Inflammatory macrophage treated with lipopolysaccharide for 4 hours (primary cell): ENCODE measurements at regions not wholly inside any gene's neighbourhood (a gene's known extent, or its start where the extent isn't known, plus 50 kb on each side); places are given as distances from the start of the nearest gene placed in this dataset.
A peak's percentile ranks its signal among the peaks of the same experiment; 100 is the strongest.

Experiments
- DNase-seq: peaks from one replicate; pipeline ENCODE4 v3.0.0-alpha.2; 2020

GRCh38 chr10:90530521-90530920 lies 327.3 kb downstream of the HTR7 start:
- no peak for DNase-seq

DNA sequence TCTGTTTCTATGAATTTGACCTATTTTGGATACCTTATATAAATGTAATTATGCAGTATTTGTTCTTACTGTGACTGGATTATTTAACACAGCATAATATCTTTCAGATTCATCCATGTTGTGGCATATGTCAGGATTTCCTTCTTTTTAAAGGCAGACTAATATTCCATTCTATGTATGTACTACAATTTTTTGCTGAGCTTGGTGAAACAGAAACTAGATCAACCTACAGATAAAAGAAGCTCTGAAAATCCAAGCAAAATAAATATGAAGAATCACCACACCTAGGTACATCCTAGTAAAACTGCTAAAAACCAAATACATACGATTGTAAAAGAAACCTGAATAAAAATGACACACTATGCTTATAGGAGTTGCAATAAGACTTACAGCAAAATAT lies 300.5 kb downstream of the HTR7 start:
- DNase-seq: no peak

DNA sequence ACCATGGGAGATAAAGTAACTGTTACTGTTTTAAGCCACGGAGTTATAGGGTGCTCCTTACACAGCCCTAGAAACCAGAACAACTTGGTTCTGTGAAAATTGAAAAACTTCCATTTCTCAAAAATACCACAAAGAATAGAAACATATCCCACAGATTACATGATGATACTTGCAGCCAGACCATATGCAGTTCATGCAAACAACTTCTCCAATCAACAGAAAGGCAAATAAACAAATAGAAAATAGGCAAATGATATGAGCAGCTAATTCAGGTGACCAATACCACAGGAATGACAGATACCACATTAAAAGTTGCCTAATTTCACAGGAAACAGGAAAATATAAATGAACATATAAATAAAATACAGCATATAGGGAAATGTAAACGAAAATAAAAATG lies 297.5 kb downstream of the HTR7 start:
- no peak for DNase-seq

DNA sequence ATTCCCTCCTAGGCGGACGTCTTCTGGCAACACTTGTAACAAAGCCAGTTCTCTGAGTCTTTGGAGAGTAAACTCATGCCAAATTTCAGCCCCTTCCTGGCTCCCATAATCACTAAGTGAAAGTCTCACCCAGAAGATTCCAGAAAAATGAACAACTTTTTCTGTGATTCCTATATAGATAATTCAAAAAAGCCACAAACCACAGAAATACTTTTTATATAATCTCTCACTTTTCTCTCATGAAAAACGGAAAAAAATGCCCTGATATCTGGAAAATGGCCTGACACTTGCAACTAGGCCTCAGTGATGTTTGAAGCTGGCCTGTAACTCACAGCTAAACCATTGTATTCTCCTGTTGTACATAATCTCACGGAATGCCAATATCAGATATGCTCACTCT lies 296.2 kb downstream of the HTR7 start:
- DNase-seq: no peak

DNA sequence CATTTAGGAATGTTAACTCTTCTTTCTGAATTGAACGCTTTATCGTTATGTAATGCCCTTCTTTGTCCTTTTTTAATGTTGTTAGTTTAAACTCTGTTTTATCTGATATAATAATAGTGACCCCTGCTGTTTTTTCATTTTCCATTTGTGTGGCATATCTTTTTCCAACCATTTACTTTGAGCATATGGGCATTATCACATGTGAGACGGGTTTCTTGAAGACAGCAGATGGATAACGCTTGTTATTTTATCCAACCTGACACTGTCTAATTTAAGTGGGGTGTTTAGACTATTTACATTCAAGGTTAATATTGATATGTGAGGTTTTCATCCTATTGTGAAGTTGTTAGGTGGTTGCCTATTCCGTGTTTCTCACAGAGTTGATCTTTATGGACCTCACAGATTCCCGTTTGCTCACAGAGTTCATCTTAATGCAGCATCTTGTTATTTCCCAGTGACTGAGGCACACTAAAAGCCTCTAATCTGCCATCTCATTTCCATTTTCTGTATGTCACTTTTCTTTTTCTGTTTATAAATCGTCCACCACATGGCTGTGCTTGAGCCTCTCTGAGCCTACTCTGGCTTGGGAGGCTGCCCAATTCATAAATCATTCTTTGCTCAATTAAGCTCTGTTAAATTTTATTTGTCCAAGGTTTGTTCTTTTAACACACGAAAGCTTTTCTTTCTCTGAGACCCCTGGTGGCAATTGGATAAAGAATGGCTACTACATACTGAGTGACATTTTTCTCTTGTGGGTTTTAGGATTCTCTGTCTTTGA lies 286.2 kb downstream of the HTR7 start:
- no peak for DNase-seq

DNA sequence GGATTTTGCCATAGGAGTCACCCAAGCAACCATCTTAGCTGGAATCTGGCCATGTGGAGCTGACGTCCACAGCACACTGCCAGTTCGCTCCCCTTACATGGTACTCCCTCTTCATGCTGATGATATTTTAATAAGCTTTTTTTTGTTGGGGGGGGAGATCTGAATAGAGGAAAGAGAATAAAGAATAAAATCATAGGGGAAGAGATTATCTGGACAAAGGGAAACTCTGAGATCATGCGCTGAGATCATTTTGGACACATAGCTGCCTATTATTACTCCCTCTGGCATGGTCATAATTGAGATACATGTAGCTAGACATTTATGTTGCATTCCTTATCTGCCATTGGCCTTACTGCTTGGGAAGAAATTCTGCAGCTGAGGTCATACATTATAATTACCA lies 282.7 kb downstream of the HTR7 start:
- no peak for DNase-seq

DNA sequence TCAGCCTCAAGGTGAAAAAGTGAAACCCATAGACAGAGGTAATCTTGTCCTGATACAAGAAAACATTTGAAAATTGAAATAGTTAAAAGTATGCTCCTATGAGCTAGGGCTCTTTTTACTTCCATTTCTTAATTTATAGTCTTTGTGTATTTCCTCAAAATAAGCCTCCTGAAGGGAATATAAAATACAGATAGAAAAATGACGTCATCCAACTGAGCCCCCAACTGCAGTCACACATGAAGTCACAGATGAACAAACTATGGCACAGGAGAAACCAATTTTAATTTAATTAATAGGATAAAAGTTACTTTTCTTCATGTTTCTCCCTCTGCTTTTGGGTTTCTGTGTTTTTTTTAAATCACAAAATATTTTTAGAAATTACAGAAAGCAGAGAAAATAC lies 280.3 kb downstream of the HTR7 start:
- DNase-seq: no peak

DNA sequence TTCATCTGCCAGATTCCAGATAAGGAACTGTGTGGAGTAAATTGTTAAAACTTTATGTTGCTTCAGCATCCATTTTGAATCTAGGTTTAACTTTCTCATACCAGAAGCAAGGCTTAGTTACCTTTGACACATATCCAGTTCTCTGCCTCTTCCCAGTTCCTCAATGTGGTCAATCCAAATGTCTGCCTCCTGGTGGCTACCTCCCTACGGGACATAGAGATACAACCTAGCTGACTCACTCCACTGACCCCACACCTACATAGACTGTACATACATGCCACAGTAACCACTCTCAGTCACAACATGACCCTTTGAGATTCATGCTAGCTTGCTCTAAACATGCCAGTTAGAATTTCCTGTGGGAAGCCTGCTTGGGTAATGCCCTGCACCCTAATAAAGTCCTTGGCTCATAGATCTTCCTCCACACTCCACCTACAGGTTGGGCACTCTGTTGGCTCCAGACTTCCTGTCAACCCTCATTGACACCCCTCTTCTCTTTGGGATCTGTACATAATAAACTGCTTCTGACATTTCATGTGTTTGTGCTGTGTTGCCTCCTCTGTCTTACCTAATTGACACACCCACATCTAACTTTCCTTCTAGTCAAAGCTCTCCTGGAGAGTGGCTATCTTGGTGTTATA lies 278.1 kb downstream of the HTR7 start:
- DNase-seq: no peak

DNA sequence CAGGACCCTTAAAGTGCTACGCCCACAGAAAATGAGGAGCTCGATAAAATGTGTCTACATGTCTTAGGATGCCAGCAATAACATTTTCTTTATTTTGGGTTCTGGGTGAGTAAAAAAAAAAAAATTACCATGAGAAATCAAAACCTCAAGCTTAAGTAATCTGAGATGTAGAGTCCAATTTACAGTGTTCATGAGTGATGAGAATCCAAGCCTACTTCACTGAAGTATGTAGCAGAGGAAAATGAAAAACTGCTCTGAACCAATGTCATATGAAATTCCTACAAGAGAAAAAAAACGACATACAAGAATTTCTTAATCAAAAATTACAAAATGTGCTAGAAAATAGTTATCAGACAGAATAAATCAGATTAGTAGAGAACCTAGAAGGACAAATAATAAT lies 274.4 kb downstream of the HTR7 start:
- DNase-seq: no peak

- DNase-seq: no peak
These were observed 270.8 kb downstream of the HTR7 start for GRCh38 chr10:90587081-90587491.

GRCh38 chr10:90587561-90587960 lies 270.3 kb downstream of the HTR7 start:
- DNase-seq: no peak

GRCh38 chr10:90588222-90588621 lies 269.6 kb downstream of the HTR7 start:
- DNase-seq: no peak

- DNase-seq: no peak
These were observed 268.0 kb downstream of the HTR7 start for GRCh38 chr10:90589825-90590224.

- DNase-seq: no peak
These were observed 266.2 kb downstream of the HTR7 start for GRCh38 chr10:90591629-90592028.

- DNase-seq: peak; percentile 8
These were observed 265.1 kb downstream of the HTR7 start for GRCh38 chr10:90592638-90593302.

DNA sequence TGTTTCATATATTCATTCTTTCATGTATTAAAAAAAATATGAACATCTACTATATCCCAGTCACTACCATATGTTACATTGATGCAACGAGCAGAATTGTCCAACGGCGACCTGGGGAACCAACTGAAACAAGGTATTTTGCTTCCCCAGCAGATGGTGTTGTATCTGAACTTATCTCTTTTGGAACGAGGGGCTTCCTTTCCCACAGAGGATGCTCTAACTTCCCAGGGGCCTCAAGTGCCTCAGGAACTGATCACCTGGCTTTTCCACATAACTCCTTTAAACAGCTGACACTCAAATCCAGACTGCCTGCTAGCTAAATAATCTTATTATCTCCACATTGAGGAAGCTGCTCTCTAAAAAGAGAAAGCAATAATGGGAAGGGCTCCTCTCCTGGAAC lies 259.3 kb downstream of the HTR7 start:
- DNase-seq: no peak

GRCh38 chr10:90602862-90603610 lies 254.8 kb downstream of the HTR7 start:
- DNase-seq: no peak

- DNase-seq: no peak
These were observed 253.2 kb downstream of the HTR7 start for GRCh38 chr10:90604636-90605035.

GRCh38 chr10:90605506-90605905 lies 252.3 kb downstream of the HTR7 start:
- DNase-seq: no peak

GRCh38 chr10:90612276-90612675 lies 245.6 kb downstream of the HTR7 start:
- DNase-seq: no peak

GRCh38 chr10:90614631-90615030 lies 243.2 kb downstream of the HTR7 start:
- DNase-seq: no peak

- DNase-seq: no peak
These were observed 236.3 kb downstream of the HTR7 start for GRCh38 chr10:90621577-90621976.

DNA sequence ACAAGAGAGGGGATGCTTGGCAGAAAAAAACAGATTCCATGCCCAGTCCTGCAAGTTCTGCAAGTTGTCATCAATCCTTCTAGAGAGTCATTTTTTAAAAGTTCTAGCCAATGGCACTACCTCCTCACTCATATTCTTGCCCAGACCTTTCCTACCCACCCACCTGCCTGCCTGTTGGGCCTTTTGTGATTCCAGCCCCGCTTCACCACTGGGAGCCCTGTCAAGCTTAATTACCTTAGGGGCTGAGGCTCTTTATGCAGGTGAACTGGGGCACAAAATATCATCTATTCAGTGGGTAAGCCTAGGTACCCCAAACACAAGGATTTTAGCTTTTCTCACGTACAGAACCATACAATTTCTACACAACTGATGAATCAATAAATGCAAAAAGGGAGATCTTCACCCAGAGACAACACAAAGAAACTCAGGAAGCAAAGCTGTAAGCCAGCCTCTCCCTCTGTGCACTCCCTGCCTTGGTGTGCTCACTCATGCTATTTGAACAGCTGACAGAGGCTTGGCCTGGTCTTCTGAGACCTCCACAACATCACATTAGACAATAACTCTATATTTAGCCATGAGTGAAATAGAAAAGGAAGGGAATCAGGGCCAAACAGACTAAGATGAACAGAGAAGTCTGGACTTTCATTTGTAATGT lies 222.6 kb downstream of the HTR7 start:
- no peak for DNase-seq
